ENCODE measurements at regions not wholly inside any gene's neighbourhood (a gene's known extent, or its start where the extent isn't known, plus 50 kb on each side); places are given as distances from the start of the nearest gene placed in this dataset.

GRCh38 chr22:44442186-44442815, 55.7 kb downstream of the RTL6 start:
- no peak for DNase-seq

- DNase-seq: no peak
Measured at GRCh38 chr22:44441401-44442185, 56.4 kb downstream of the RTL6 start.

- no peak for DNase-seq
Measured at GRCh38 chr22:44440224-44441160, 57.5 kb downstream of the RTL6 start.

GRCh38 chr22:44439356-44440223, 58.4 kb downstream of the RTL6 start:
- DNase-seq: no peak

- no peak for DNase-seq
Measured at GRCh38 chr22:44438481-44439131, 59.4 kb downstream of the RTL6 start.

- DNase-seq: no peak
Measured at GRCh38 chr22:44438056-44438455, 60.0 kb downstream of the RTL6 start.

GRCh38 chr22:44437216-44438055, 60.6 kb downstream of the RTL6 start:
- no peak for DNase-seq

- DNase-seq: no peak
Measured at GRCh38 chr22:44436736-44437135, 61.3 kb downstream of the RTL6 start.

- DNase-seq: no peak
Measured at GRCh38 chr22:44431256-44431655, 66.8 kb downstream of the RTL6 start.

- DNase-seq: no peak
Measured at GRCh38 chr22:44430716-44431115, 67.3 kb downstream of the RTL6 start.

GRCh38 chr22:44429941-44430587, 68.0 kb downstream of the RTL6 start:
- DNase-seq: no peak

- DNase-seq: no peak
Measured at GRCh38 chr22:44428941-44429830, 68.8 kb downstream of the RTL6 start.

- no peak for DNase-seq
Measured at GRCh38 chr22:44427611-44428470, 70.2 kb downstream of the RTL6 start.

- DNase-seq: no peak
Measured at GRCh38 chr22:44426981-44427380, 71.1 kb downstream of the RTL6 start.

- no peak for DNase-seq
Measured at GRCh38 chr22:44425694-44426045, 72.4 kb downstream of the RTL6 start.

GRCh38 chr22:44424867-44425693, 73.0 kb downstream of the RTL6 start:
- DNase-seq: no peak

GRCh38 chr22:44424359-44424682, 73.7 kb downstream of the RTL6 start:
- DNase-seq: no peak
